ENCODE measurements at regions not wholly inside any gene's neighbourhood (a gene's known extent, or its start where the extent isn't known, plus 50 kb on each side); places are given as distances from the start of the nearest gene placed in this dataset.

GRCh38 chr3:88610820-88611219 is 461.1 kb downstream of the C3orf38 start:
- DNase-seq (ENCODE audit: low read depth): no peak
- Histone ChIP-seq H3K36me3 (ENCODE audit: control insufficient read depth, insufficient read depth, low read length) (no peaks in the 10 kb centered on the region), H3K4me3 (ENCODE audit: low read depth, low read length) (no peak overlapping the region), H3K27me3 (ENCODE audit: control insufficient read depth, insufficient read depth, low read length) (no peaks in the 10 kb centered on the region)
- no peak for TF ChIP-seq CTCF (IDR thresholded peaks at IDR 0.05; ENCODE audit: insufficient read depth, low read depth, low read length)
- ChIA-PET CTCF (interaction anchor here (1.0 kb wide), 1 partner anchor 18 kb away, joined by 3 read pairs; no protein-coding TSS in a partner anchor), POLR2A (no interaction called here)

- no peak overlapping the region for H3K4me3 ChIP-seq (ENCODE audit: low read depth, low read length)
- POLR2A ChIA-PET: no interaction called here
- H3K27me3 ChIP-seq (ENCODE audit: control insufficient read depth, insufficient read depth, low read length): no peaks in the 10 kb centered on the region
- H3K36me3 ChIP-seq (ENCODE audit: control insufficient read depth, insufficient read depth, low read length): no peaks in the 10 kb centered on the region
- DNase-seq (ENCODE audit: low read depth): no peak
- no peak for TF ChIP-seq CTCF (IDR thresholded peaks at IDR 0.05; ENCODE audit: insufficient read depth, low read depth, low read length)
- CTCF ChIA-PET: interaction anchor here (1.0 kb wide), 1 partner anchor 19 kb away, joined by 3 read pairs; no protein-coding TSS in a partner anchor
Measured at GRCh38 chr3:88611826-88612326, 462.1 kb downstream of the C3orf38 start.

- no peak for TF ChIP-seq CTCF (IDR thresholded peaks at IDR 0.05; ENCODE audit: insufficient read depth, low read depth, low read length)
- CTCF ChIA-PET: no interaction called here
- no peak for DNase-seq (ENCODE audit: low read depth)
- POLR2A ChIA-PET: no interaction called here
- no peak overlapping the region for H3K4me3 ChIP-seq (ENCODE audit: low read depth, low read length)
- H3K27me3 ChIP-seq (ENCODE audit: control insufficient read depth, insufficient read depth, low read length): no peaks in the 10 kb centered on the region
- no peaks in the 10 kb centered on the region for H3K36me3 ChIP-seq (ENCODE audit: control insufficient read depth, insufficient read depth, low read length)
Measured at GRCh38 chr3:88616413-88616812, 466.7 kb downstream of the C3orf38 start.

- ChIA-PET CTCF (no interaction called here), POLR2A (no interaction called here)
- Histone ChIP-seq H3K36me3 (ENCODE audit: control insufficient read depth, insufficient read depth, low read length) (no peaks in the 10 kb centered on the region), H3K27me3 (ENCODE audit: control insufficient read depth, insufficient read depth, low read length) (no peaks in the 10 kb centered on the region), H3K4me3 (ENCODE audit: low read depth, low read length) (no peak overlapping the region)
- no peak for TF ChIP-seq CTCF (IDR thresholded peaks at IDR 0.05; ENCODE audit: insufficient read depth, low read depth, low read length)
- no peak for DNase-seq (ENCODE audit: low read depth)
Measured at GRCh38 chr3:88617283-88617682, 467.5 kb downstream of the C3orf38 start.

GRCh38 chr3:88618021-88618645 is 468.4 kb downstream of the C3orf38 start:
- ChIA-PET CTCF (interaction anchor here (0.6 kb wide), 1 partner anchor 280 kb away, joined by 3 read pairs; no protein-coding TSS in a partner anchor), POLR2A (no interaction called here)
- no peak for TF ChIP-seq CTCF (IDR thresholded peaks at IDR 0.05; ENCODE audit: insufficient read depth, low read depth, low read length)
- DNase-seq (ENCODE audit: low read depth): no peak
- H3K36me3 ChIP-seq (ENCODE audit: control insufficient read depth, insufficient read depth, low read length): no peaks in the 10 kb centered on the region
- no peak overlapping the region for H3K4me3 ChIP-seq (ENCODE audit: low read depth, low read length)
- H3K27me3 ChIP-seq (ENCODE audit: control insufficient read depth, insufficient read depth, low read length): no peaks in the 10 kb centered on the region
